ENCODE measurements at regions not wholly inside any gene's neighbourhood (a gene's known extent, or its start where the extent isn't known, plus 50 kb on each side); places are given as distances from the start of the nearest gene placed in this dataset.

- intact Hi-C loops (cut with DNase I) = loop anchor here in 1 of 2 donors (10.0 kb wide), 1 partner anchor 93 kb away; the partner anchor contains the start of gene AMOTL1
- H3K9me3 ChIP-seq = no peaks in the 10 kb centered on the region
- no peaks in the 10 kb centered on the region for H3K36me3 ChIP-seq (ENCODE audit: insufficient read depth in 1 of 2, low read depth in 1 of 2)
- WGBS, 3 donors = 77 to 92% (median 78%) methylated on average over 8 of the region's 8 CpGs
- H3K4me1 ChIP-seq = peaks cover 44% of the 10 kb centered on the region
- H3K27me3 ChIP-seq (ENCODE audit: insufficient read depth in 3 of 3, low read length in 2 of 3) = no peaks in the 10 kb centered on the region
- TF ChIP-seq CTCF (IDR thresholded peaks at IDR 0.05) = no peak
- peak overlapping the region; percentile 88 for H3K27ac ChIP-seq
- ATAC-seq (peak; percentile 26 to 57 (median 47)), DNase-seq (peak in 1 of 2 donors; percentile 24)
- H3K4me3 ChIP-seq = no peak overlapping the region
Observed at GRCh38 chr11:94671553-94672366, 96.4 kb upstream of the AMOTL1 start.

- H3K4me3 ChIP-seq = no peak overlapping the region
- intact Hi-C loops (cut with DNase I) = loop anchor here in 1 of 2 donors (10.0 kb wide), 1 partner anchor 92 kb away; the partner anchor contains the start of gene AMOTL1
- peaks cover 44% of the 10 kb centered on the region for H3K4me1 ChIP-seq
- peak; percentile 25 to 58 for DNase-seq
- TF ChIP-seq CTCF (IDR thresholded peaks at IDR 0.05) = no peak
- H3K36me3 ChIP-seq (ENCODE audit: insufficient read depth in 1 of 2, low read depth in 1 of 2) = no peaks in the 10 kb centered on the region
- ATAC-seq = peak; percentile 34 to 62 (median 45)
- H3K9me3 ChIP-seq = no peaks in the 10 kb centered on the region
- no peaks in the 10 kb centered on the region for H3K27me3 ChIP-seq (ENCODE audit: insufficient read depth in 3 of 3, low read length in 2 of 3)
- WGBS, 3 donors = 29 to 34% (median 31%) methylated on average over 8 of the region's 8 CpGs
- H3K27ac ChIP-seq = peak overlapping the region; percentile 88
Observed at GRCh38 chr11:94672636-94673035, 95.5 kb upstream of the AMOTL1 start.

- 26 to 42% (median 33%) methylated on average over 2 of the region's 2 CpGs for WGBS, 3 donors
- H3K4me1 ChIP-seq = peaks cover 44% of the 10 kb centered on the region
- no peak for TF ChIP-seq CTCF (IDR thresholded peaks at IDR 0.05)
- no peak overlapping the region for H3K4me3 ChIP-seq
- H3K27me3 ChIP-seq (ENCODE audit: insufficient read depth in 3 of 3, low read length in 2 of 3) = no peaks in the 10 kb centered on the region
- DNase-seq = no peak
- intact Hi-C loops (cut with DNase I) = loop anchor here in 1 of 2 donors (10.0 kb wide), 1 partner anchor 91 kb away; the partner anchor contains the start of gene AMOTL1
- H3K27ac ChIP-seq = peak overlapping the region; percentile 88
- no peaks in the 10 kb centered on the region for H3K9me3 ChIP-seq
- peak; percentile 38 to 77 (median 64) for ATAC-seq
- H3K36me3 ChIP-seq (ENCODE audit: insufficient read depth in 1 of 2, low read depth in 1 of 2) = no peaks in the 10 kb centered on the region
Observed at GRCh38 chr11:94673386-94673785, 94.8 kb upstream of the AMOTL1 start.

- Histone ChIP-seq H3K27ac (peak overlapping the region; percentile 88), H3K4me3 (no peak overlapping the region), H3K27me3 (ENCODE audit: insufficient read depth in 3 of 3, low read length in 2 of 3) (no peaks in the 10 kb centered on the region), H3K9me3 (no peaks in the 10 kb centered on the region), H3K36me3 (ENCODE audit: insufficient read depth in 1 of 2, low read depth in 1 of 2) (no peaks in the 10 kb centered on the region), H3K4me1 (peaks cover 44% of the 10 kb centered on the region)
- TF ChIP-seq CTCF (IDR thresholded peaks at IDR 0.05) = no peak
- peak; percentile 77 to 87 (median 86) for ATAC-seq
- WGBS, 3 donors = 15 to 31% (median 17%) methylated on average over 6 of the region's 6 CpGs
- DNase-seq = peak; percentile 35 to 88
- intact Hi-C loops (cut with DNase I) = loop anchor here in 1 of 2 donors (10.0 kb wide), 1 partner anchor 91 kb away; the partner anchor contains the start of gene AMOTL1
Observed at GRCh38 chr11:94673951-94674491, 94.1 kb upstream of the AMOTL1 start.

Data from psoas muscle (tissue), 7 donors.